Middle frontal gyrus (tissue), 1 donor: ENCODE measurements at regions not wholly inside any gene's neighbourhood (a gene's known extent, or its start where the extent isn't known, plus 50 kb on each side); places are given as distances from the start of the nearest gene placed in this dataset.
"Not testable (repeated sequence)": the region's sequence is repeated elsewhere in the genome, so short reads cannot be mapped to it uniquely, and the experiment has no call there.

Experiments used
- DNase-seq: peaks from one replicate; pipeline ENCODE4 v3.0.0-alpha.2; 2015; ENCODE audit warnings: low spot score; ENCODE audit errors: extremely low spot score

GRCh38 chr4:114286262-114286810 lies 306.9 kb upstream of the ARSJ start:
- no peak for DNase-seq

GRCh38 chr4:114287079-114287696 lies 307.7 kb upstream of the ARSJ start:
- no peak for DNase-seq

DNA sequence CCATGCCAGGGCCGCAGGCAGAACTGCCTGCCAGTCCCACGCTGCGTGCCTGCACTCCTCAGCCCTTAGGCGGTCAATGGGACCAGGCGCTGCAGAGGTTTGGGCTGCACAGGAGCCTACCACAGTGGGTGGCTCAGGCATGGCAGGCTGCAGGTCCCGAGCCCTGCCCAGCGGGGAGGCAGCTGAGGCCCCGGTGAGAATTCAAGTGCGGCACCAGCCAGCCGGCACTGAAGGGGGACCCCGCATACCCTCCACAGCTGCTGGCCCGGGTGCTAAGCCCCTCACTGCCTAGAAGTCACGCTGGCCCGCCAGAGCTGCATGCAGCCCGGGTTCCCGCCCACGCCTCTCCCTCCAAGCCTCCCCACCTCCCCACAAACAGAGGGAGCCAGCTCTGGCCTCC lies 302.5 kb upstream of the UGT8 start:
- DNase-seq, result no peak

DNA sequence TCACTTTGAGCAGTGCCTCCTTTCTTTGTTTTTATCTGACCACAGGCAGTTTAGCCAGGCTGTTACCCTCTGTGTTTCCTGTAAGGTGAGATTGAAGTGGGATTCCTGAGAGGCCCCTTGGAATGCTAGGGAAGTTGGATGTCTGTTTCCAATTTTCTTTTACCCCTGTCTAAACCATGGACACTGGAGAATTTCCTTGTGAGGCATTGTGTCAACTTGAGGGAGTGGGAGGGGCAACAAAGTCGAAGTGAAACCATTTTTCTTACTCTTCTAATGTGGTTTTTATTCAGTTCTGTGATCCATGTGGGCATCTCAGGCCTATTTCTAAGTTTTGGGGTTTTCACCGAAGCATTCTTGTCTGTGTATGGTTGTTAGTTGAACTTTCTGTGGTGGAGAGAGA lies 296.1 kb upstream of the UGT8 start:
- DNase-seq, result no peak

- no peak for DNase-seq
Observed at GRCh38 chr4:114304046-114304445, 294.6 kb upstream of the UGT8 start.

DNA sequence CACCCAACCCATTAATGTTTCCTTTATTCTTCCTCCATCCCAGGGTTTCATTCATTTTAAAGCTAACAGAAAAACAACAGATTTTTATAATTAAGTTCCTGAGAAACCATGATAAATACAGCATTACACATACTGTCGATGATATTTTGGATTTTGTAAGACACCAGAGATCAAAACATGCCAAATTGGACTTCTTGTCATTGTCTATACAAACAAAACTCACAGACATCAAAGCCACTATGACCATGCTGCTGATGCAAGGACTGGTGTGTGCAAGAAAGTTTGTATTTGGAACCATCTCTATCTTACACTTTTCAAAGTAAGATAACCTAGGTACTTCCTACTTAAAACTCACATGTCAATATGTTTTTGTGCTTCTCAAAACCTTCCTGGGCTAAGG lies 294.0 kb upstream of the UGT8 start:
- DNase-seq, result no peak

- no peak for DNase-seq
Observed at GRCh38 chr4:114306946-114307345, 291.7 kb upstream of the UGT8 start.

- DNase-seq, result no peak
Observed at GRCh38 chr4:114310296-114310925, 288.2 kb upstream of the UGT8 start.

DNA sequence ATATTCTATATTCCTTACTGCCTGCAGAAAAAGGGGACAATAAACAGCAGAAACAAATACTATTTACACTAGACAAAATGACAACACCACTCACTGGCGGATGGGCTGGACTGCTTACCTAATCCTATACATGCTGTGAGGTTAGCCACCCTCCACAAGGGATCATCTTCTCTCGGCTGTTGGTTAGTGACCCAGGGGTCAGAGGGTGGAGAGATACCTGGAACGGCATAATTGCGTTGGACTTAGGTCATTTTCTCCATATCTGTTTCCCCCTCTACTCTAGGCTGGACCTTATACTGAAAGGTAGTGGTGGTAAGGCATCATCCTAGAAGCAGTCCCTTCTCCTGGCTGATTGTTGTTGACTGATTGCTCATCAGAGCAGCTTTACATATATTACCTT lies 286.8 kb upstream of the UGT8 start:
- DNase-seq, result no peak

DNA sequence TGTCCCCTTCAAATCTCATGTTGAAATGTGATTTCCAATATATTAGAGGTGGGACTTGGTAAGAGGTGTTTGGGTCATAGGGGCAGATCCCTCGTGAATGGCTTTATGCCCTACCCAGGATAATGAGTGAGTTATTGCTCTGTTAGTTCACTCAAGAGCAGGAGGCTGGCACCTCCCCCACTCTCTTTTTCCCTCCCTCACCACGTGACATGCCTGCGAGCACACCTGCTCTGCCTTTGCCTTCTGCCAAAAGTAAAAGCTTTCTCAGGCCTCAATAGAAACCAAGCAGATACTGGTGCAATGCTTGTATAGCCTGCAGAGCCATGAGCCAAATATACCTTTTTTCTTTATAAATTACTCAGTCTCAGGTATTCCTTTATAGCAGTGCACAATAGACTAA lies 286.3 kb upstream of the UGT8 start:
- no peak for DNase-seq

DNA sequence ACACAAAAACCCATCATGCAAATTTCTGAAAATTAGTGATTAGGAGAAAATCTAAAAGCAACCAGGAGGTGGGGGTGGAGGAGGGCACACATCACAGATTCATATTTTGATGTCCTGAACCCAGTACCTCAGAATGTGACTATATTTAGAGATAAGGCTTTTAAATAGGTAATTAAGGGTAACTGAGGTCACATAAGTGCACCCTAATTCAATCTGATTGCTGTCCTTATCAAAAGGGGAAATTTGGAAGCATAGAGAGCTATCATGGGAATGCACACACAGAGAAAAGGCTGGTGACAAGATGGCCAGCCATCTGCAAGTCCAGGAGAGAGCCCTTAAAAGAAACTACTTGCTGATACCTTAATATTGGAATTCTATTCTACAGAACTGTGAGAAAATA lies 281.8 kb upstream of the UGT8 start:
- DNase-seq, result no peak

DNA sequence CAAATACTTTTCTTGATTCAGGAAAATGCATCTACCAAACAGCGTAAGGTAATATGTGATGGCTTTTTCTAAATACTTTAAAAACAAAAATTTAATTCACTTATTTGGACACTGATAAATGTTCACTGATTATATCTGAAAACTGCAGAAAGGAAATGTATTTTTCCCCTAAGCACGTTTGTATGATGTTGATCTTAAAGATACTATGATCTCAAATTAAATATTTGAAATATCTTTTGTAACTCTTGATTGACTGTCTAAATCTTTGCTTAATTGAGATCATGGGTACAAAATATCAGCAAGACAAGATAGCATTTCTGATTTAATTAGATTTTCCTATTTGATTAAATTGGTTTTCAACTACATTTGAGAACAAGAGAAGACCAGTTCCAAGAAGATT lies 281.0 kb upstream of the UGT8 start:
- no peak for DNase-seq

GRCh38 chr4:114318309-114318708 lies 280.3 kb upstream of the UGT8 start:
- DNase-seq, result no peak

DNA sequence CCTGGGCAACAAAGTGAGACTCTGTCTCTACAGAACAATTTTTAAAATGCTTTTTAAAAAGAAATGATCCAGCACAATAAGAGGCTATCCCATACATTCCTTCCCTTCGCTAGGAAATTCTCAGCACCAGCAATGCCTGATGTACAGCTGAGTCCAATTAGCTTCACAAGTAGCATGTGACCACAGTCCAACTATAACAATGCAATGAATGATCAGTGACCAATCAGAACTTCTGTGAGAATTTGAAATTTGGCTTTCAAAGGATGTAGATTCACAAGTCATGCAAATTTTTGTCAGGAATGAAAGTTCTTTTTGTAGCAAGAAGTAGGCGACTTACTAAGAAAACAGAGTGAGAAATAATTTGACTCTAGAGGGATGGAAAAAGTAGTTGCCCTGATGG lies 278.5 kb upstream of the UGT8 start:
- DNase-seq, result no peak

- DNase-seq, result no peak
Observed at GRCh38 chr4:114321366-114321765, 277.2 kb upstream of the UGT8 start.

- no peak for DNase-seq
Observed at GRCh38 chr4:114323841-114324240, 274.8 kb upstream of the UGT8 start.

DNA sequence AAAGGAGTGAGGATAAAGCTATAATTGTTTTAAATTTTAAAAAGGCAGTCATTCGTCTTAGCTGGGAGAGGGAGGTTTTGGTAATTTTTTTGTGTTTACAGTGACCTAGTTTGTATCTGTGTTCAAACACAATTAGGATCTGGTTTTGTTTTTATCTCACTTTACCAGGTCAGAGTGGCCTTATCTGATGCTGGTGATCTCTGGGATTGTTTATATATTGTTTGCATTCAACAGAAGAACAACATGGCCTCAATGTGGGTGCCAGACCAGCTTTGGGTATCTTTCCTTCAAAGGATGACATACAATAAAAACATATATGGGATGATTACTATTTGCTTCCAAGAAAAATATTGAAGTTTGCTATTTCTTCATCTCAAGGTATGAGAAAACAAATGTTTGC lies 272.2 kb upstream of the UGT8 start:
- DNase-seq, result no peak

GRCh38 chr4:114332119-114332518 lies 266.5 kb upstream of the UGT8 start:
- no peak for DNase-seq

GRCh38 chr4:114334363-114334762 lies 264.2 kb upstream of the UGT8 start:
- DNase-seq, result not testable (repeated sequence)

GRCh38 chr4:114334884-114335330 lies 263.7 kb upstream of the UGT8 start:
- no peak for DNase-seq

DNA sequence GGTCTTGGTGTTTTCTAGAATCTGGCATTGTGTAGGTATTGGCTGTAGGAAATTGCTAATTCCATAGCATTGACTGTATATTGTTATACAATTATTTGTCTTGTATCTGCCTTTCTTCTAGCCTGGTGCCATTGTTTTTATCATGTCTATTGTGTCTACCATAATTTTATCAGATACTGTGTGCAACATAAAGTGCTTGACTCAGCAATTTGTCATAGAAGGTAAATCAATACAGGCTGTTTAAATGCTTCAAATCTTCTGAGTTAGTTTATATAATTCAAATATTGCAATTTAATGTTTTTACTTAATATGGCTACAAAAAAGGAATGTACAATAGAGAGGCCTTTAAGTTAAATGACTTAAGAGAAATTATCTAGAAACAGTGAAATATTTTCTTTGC lies 263.3 kb upstream of the UGT8 start:
- no peak for DNase-seq

DNA sequence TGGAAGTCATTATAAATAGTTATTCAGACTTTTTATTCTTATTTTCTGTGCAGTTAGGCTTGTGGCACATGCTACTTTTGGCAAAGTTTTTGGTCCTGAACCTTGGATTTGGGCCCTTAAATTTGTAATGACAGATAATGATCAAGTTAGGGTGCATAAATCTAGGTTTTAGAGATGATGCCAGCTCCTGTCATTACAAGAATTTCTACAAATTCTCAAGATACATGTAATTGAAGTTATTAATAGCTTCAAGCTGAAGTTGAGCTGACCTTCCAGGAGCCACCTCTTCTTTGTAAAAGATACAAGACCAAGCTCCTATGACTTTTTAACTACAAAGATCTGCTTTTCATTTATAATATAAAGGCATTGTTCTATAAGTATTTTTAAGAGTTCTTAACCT lies 255.6 kb upstream of the UGT8 start:
- DNase-seq, result no peak

DNA sequence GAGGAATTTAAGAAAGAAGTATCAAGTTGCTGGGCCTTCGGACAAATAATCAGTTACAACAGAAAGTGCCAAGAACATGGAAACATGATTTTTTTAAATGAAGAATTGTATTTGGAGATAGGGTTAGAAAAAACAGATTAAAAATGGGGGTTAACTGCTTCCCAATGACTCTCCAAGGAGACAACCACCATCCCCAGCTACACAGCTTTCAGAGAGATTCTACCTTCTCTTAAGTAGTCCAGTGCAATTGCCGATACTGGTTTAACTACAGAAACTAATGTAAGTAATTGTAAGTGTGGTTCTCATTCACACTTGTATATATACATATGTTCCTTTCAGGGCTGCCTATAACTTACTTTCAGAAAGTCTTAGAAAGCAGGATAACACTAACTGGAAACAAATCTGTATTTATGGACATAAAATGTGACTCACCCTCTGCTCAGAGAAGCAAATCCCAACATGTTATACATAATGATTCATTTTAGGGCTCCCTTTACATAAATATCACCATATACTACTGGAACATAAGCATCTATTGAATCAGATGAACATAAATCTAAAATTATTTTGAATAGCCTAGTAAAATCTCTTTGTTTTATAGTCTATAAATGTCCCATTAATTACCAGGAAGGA lies 248.9 kb upstream of the UGT8 start:
- no peak for DNase-seq
